Breast epithelium (tissue), 3 donors: ENCODE measurements at regions not wholly inside any gene's neighbourhood (a gene's known extent, or its start where the extent isn't known, plus 50 kb on each side); places are given as distances from the start of the nearest gene placed in this dataset.

Source experiments
- CTCF ChIP-seq, 3 donors: fragments of 450-650 bp; IDR thresholded peaks; one replicate each; pipeline ENCODE4 v1.5.1; 2016 to 2017; ENCODE audit warnings: antibody characterized with exemption in 3 of 3, mild to moderate bottlenecking in 3 of 3, moderate library complexity in 3 of 3
- POLR2A ChIP-seq: fragments of 450-650 bp; IDR thresholded peaks from one replicate; pipeline ENCODE4 v1.6.1; 2016; ENCODE audit warnings: antibody characterized with exemption, mild to moderate bottlenecking, moderate library complexity

- TF ChIP-seq POLR2A, result no peak
- no peak for TF ChIP-seq CTCF (IDR thresholded peaks at IDR 0.05)
Observed at GRCh38 chr11:25902476-25902875, 429.5 kb upstream of the ANO3 start.
